ENCODE measurements at regions not wholly inside any gene's neighbourhood (a gene's known extent, or its start where the extent isn't known, plus 50 kb on each side); places are given as distances from the start of the nearest gene placed in this dataset.
A peak's percentile ranks its signal among the peaks of the same experiment; 100 is the strongest.

- Mint-ChIP-seq H3K9me3 (peaks cover 0 to 6% of the 10 kb centered on the region in 2 donors), H3K4me3 (no peak overlapping the region), H3K27ac (no peak overlapping the region), H3K27me3 (peaks cover 24% of the 10 kb centered on the region), H3K4me1 (no peaks in the 10 kb centered on the region)
- DNase-seq = no peak
- ATAC-seq = no peak
Measured at GRCh38 chr1:59161136-59161535, 135.8 kb upstream of the FGGY start.

GRCh38 chr1:59162665-59163064, 134.2 kb upstream of the FGGY start:
- Mint-ChIP-seq H3K4me1 (no peaks in the 10 kb centered on the region), H3K27ac (no peak overlapping the region), H3K9me3 (peaks cover 0 to 9% of the 10 kb centered on the region in 2 donors), H3K4me3 (no peak overlapping the region), H3K27me3 (peaks cover 26% of the 10 kb centered on the region)
- DNase-seq (no peak), ATAC-seq (no peak)

- H3K9me3 Mint-ChIP-seq = peaks cover 0 to 13% of the 10 kb centered on the region in 2 donors
- ATAC-seq = no peak
- H3K4me3 Mint-ChIP-seq = no peak overlapping the region
Measured at GRCh38 chr1:59163268-59164092, 133.4 kb upstream of the FGGY start.

GRCh38 chr1:59164371-59164770, 132.5 kb upstream of the FGGY start:
- no peak for ATAC-seq
- DNase-seq = no peak
- Mint-ChIP-seq H3K4me1 (no peaks in the 10 kb centered on the region), H3K27me3 (peaks cover 26% of the 10 kb centered on the region), H3K9me3 (peaks cover 0 to 6% of the 10 kb centered on the region in 2 donors), H3K27ac (peak overlapping the region in 1 of 2 donors; percentile 9), H3K4me3 (no peak overlapping the region)

More at GRCh38 chr1:59163268-59164092, 133.4 kb upstream of the FGGY start:
- no peak for DNase-seq
- H3K4me1 Mint-ChIP-seq = no peaks in the 10 kb centered on the region
- H3K27me3 Mint-ChIP-seq = peaks cover 26% of the 10 kb centered on the region
- H3K27ac Mint-ChIP-seq = peak overlapping the region in 1 of 2 donors; percentile 61

- H3K27me3 Mint-ChIP-seq = peaks cover 26% of the 10 kb centered on the region
- DNase-seq (no peak), ATAC-seq (no peak)
- peaks cover 0 to 6% of the 10 kb centered on the region in 2 donors for H3K9me3 Mint-ChIP-seq
- no peak overlapping the region for H3K4me3 Mint-ChIP-seq
- H3K4me1 Mint-ChIP-seq = no peaks in the 10 kb centered on the region
- no peak overlapping the region for H3K27ac Mint-ChIP-seq
Measured at GRCh38 chr1:59165353-59165752, 131.5 kb upstream of the FGGY start.

GRCh38 chr1:59169703-59170102, 127.2 kb upstream of the FGGY start:
- H3K4me3 Mint-ChIP-seq = no peak overlapping the region
- no peak overlapping the region for H3K27ac Mint-ChIP-seq
- DNase-seq (no peak), ATAC-seq (no peak)
- peaks cover 16% of the 10 kb centered on the region for H3K27me3 Mint-ChIP-seq
- no peaks in the 10 kb centered on the region for H3K4me1 Mint-ChIP-seq
- peaks cover 0 to 6% of the 10 kb centered on the region in 2 donors for H3K9me3 Mint-ChIP-seq

- Mint-ChIP-seq H3K4me1 (no peaks in the 10 kb centered on the region), H3K27me3 (peaks cover 6% of the 10 kb centered on the region), H3K4me3 (no peak overlapping the region), H3K9me3 (peaks cover 0 to 6% of the 10 kb centered on the region in 2 donors), H3K27ac (no peak overlapping the region)
- DNase-seq (no peak), ATAC-seq (no peak)
Measured at GRCh38 chr1:59170659-59171058, 126.2 kb upstream of the FGGY start.

GRCh38 chr1:59171788-59172187, 125.1 kb upstream of the FGGY start:
- no peak overlapping the region for H3K4me3 Mint-ChIP-seq
- H3K9me3 Mint-ChIP-seq = peaks cover 0 to 6% of the 10 kb centered on the region in 2 donors
- DNase-seq = no peak
- no peak overlapping the region for H3K27ac Mint-ChIP-seq
- no peak for ATAC-seq
- no peaks in the 10 kb centered on the region for H3K4me1 Mint-ChIP-seq
- no peaks in the 10 kb centered on the region for H3K27me3 Mint-ChIP-seq

- ATAC-seq = no peak
- H3K4me3 Mint-ChIP-seq = no peak overlapping the region
- peaks cover 0 to 7% of the 10 kb centered on the region in 2 donors for H3K9me3 Mint-ChIP-seq
- no peak for DNase-seq
- H3K27ac Mint-ChIP-seq = no peak overlapping the region
- H3K4me1 Mint-ChIP-seq = no peaks in the 10 kb centered on the region
- no peaks in the 10 kb centered on the region for H3K27me3 Mint-ChIP-seq
Measured at GRCh38 chr1:59172693-59173092, 124.2 kb upstream of the FGGY start.

GRCh38 chr1:59173721-59174120, 123.2 kb upstream of the FGGY start:
- Mint-ChIP-seq H3K27ac (no peak overlapping the region), H3K4me3 (no peak overlapping the region), H3K9me3 (peaks cover 0 to 5% of the 10 kb centered on the region in 2 donors), H3K4me1 (no peaks in the 10 kb centered on the region), H3K27me3 (no peaks in the 10 kb centered on the region)
- no peak for DNase-seq
- no peak for ATAC-seq

- peaks cover 0 to 5% of the 10 kb centered on the region in 2 donors for H3K9me3 Mint-ChIP-seq
- no peak overlapping the region for H3K4me3 Mint-ChIP-seq
- ATAC-seq (no peak), DNase-seq (no peak)
- H3K27ac Mint-ChIP-seq = no peak overlapping the region
- no peaks in the 10 kb centered on the region for H3K4me1 Mint-ChIP-seq
- no peaks in the 10 kb centered on the region for H3K27me3 Mint-ChIP-seq
Measured at GRCh38 chr1:59176471-59176870, 120.4 kb upstream of the FGGY start.

- Mint-ChIP-seq H3K4me1 (no peaks in the 10 kb centered on the region), H3K27me3 (no peaks in the 10 kb centered on the region), H3K9me3 (peaks cover 0 to 5% of the 10 kb centered on the region in 2 donors), H3K27ac (peak overlapping the region in 1 of 2 donors; percentile 34), H3K4me3 (no peak overlapping the region)
- no peak for DNase-seq
- no peak for ATAC-seq
Measured at GRCh38 chr1:59177756-59178155, 119.1 kb upstream of the FGGY start.

- Mint-ChIP-seq H3K27me3 (no peaks in the 10 kb centered on the region), H3K27ac (no peak overlapping the region)
- ATAC-seq = no peak
Measured at GRCh38 chr1:59178339-59179187, 118.3 kb upstream of the FGGY start.

GRCh38 chr1:59179673-59180072, 117.2 kb upstream of the FGGY start:
- ATAC-seq = no peak
- no peak overlapping the region for H3K27ac Mint-ChIP-seq
- H3K4me3 Mint-ChIP-seq = no peak overlapping the region
- no peaks in the 10 kb centered on the region for H3K27me3 Mint-ChIP-seq
- no peaks in the 10 kb centered on the region for H3K4me1 Mint-ChIP-seq
- peaks cover 0 to 5% of the 10 kb centered on the region in 2 donors for H3K9me3 Mint-ChIP-seq
- DNase-seq = no peak

More at GRCh38 chr1:59178339-59179187, 118.3 kb upstream of the FGGY start:
- no peak for DNase-seq
- H3K4me3 Mint-ChIP-seq = no peak overlapping the region
- H3K9me3 Mint-ChIP-seq = peaks cover 0 to 5% of the 10 kb centered on the region in 2 donors
- no peaks in the 10 kb centered on the region for H3K4me1 Mint-ChIP-seq

- no peak for ATAC-seq
- H3K4me1 Mint-ChIP-seq = no peaks in the 10 kb centered on the region
- H3K27ac Mint-ChIP-seq = no peak overlapping the region
- H3K27me3 Mint-ChIP-seq = no peaks in the 10 kb centered on the region
- no peak overlapping the region for H3K4me3 Mint-ChIP-seq
- peaks cover 0 to 5% of the 10 kb centered on the region in 2 donors for H3K9me3 Mint-ChIP-seq
- no peak for DNase-seq
Measured at GRCh38 chr1:59180735-59181134, 116.2 kb upstream of the FGGY start.
